H9 (cell line): ENCODE measurements at regions not wholly inside any gene's neighbourhood (a gene's known extent, or its start where the extent isn't known, plus 50 kb on each side); places are given as distances from the start of the nearest gene placed in this dataset.

Experiments
- DNase-seq: peaks from one replicate; pipeline ENCODE4 v3.0.0-alpha.2; 2017
- H2AFZ ChIP-seq: one replicate; pipeline ENCODE4 v1.6.1; 2013; ENCODE audit warnings: mild to moderate bottlenecking, low read length, control low read depth, moderate library complexity
- H2AK5ac ChIP-seq: 2 replicates; pipeline ENCODE4 v1.6.1; 2013; ENCODE audit warnings: low read length, control low read depth, mixed read lengths; ENCODE audit not compliant: insufficient read length
- H2BK120ac ChIP-seq: one replicate; pipeline ENCODE4 v1.6.1; 2013; ENCODE audit warnings: low read depth, mild to moderate bottlenecking, low read length, control low read depth, inconsistent platforms; ENCODE audit not compliant: poor library complexity, severe bottlenecking
- H2BK12ac ChIP-seq: 2 replicates; pipeline ENCODE4 v1.6.1; 2013; ENCODE audit warnings: low read length, control low read depth, mixed read lengths, low read depth; ENCODE audit not compliant: insufficient read length
- H2BK15ac ChIP-seq: 2 replicates; pipeline ENCODE4 v1.6.1; 2013; ENCODE audit warnings: low read depth, low read length, control low read depth
- H2BK20ac ChIP-seq: one replicate; pipeline ENCODE4 v1.6.1; 2013; ENCODE audit warnings: low read depth, mild to moderate bottlenecking, low read length, control low read depth, inconsistent platforms; ENCODE audit not compliant: poor library complexity, severe bottlenecking
- H2BK5ac ChIP-seq: 2 replicates; pipeline ENCODE4 v1.6.1; 2013; ENCODE audit warnings: low read length, control low read depth, mixed read lengths; ENCODE audit not compliant: insufficient read length
- H3K14ac ChIP-seq: 2 replicates; pipeline ENCODE4 v1.6.1; 2013; ENCODE audit warnings: low read length, control low read depth; ENCODE audit not compliant: insufficient read depth
- H3K18ac ChIP-seq: 2 replicates; pipeline ENCODE4 v1.6.1; 2013; ENCODE audit warnings: low read depth, mild to moderate bottlenecking, mixed read lengths, low read length, control low read depth; ENCODE audit not compliant: insufficient read length
- H3K23ac ChIP-seq: 2 replicates; pipeline ENCODE4 v1.6.1; 2013; ENCODE audit warnings: low read length, control low read depth, mixed read lengths, low read depth; ENCODE audit not compliant: insufficient read length
- H3K23me2 ChIP-seq: 2 replicates; pipeline ENCODE4 v1.6.1; 2013; ENCODE audit warnings: low read depth, mild to moderate bottlenecking, mixed read lengths, low read length, control low read depth; ENCODE audit not compliant: insufficient read length, poor library complexity, severe bottlenecking
- H3K27ac ChIP-seq: 2 replicates; pipeline ENCODE4 v1.5.1; 2013; ENCODE audit warnings: low read length, control low read depth, mixed read lengths, low read depth; ENCODE audit not compliant: insufficient read length
- H3K27me3 ChIP-seq: 2 replicates; pipeline ENCODE4 v1.6.1; 2013; ENCODE audit warnings: low read length, control low read depth, inconsistent platforms; ENCODE audit not compliant: insufficient read depth
- H3K4ac ChIP-seq: 2 replicates; pipeline ENCODE4 v1.6.1; 2013; ENCODE audit warnings: low read depth, mild to moderate bottlenecking, control low read depth, inconsistent platforms, low read length, moderate library complexity
- H3K4me1 ChIP-seq: 2 replicates; pipeline ENCODE4 v1.6.1; 2013; ENCODE audit warnings: low read length, control low read depth, inconsistent platforms; ENCODE audit not compliant: insufficient read depth
- H3K4me2 ChIP-seq: 2 replicates; pipeline ENCODE4 v1.6.1; 2013; ENCODE audit warnings: low read length, control low read depth, mixed read lengths; ENCODE audit not compliant: insufficient read length, insufficient read depth
- H3K56ac ChIP-seq: 2 replicates; pipeline ENCODE4 v1.6.1; 2013; ENCODE audit warnings: low read depth, mild to moderate bottlenecking, mixed read lengths, low read length, control low read depth; ENCODE audit not compliant: insufficient read length
- H3K79me1 ChIP-seq: 2 replicates; pipeline ENCODE4 v1.6.1; 2013; ENCODE audit warnings: low read depth, mild to moderate bottlenecking, moderate library complexity, low read length, control low read depth, inconsistent platforms; ENCODE audit not compliant: insufficient read depth, poor library complexity, severe bottlenecking
- H3K79me2 ChIP-seq: 2 replicates; pipeline ENCODE4 v1.6.1; 2013; ENCODE audit warnings: low read length, control low read depth, inconsistent platforms; ENCODE audit not compliant: insufficient read depth
- H3K9ac ChIP-seq: 2 replicates; pipeline ENCODE4 v1.6.1; 2013; ENCODE audit warnings: low read length, control low read depth, mixed read lengths; ENCODE audit not compliant: insufficient read length; ENCODE audit errors: extremely low read depth
- H3K9me3 ChIP-seq: one replicate; pipeline ENCODE4 v1.6.1; 2013; ENCODE audit warnings: low read depth, low read length, inconsistent platforms; ENCODE audit not compliant: control insufficient read depth
- H3T11ph ChIP-seq: one replicate; pipeline ENCODE4 v1.6.1; 2013; ENCODE audit warnings: mild to moderate bottlenecking, low read length, control low read depth, inconsistent platforms
- H4K20me1 ChIP-seq: one replicate; pipeline ENCODE4 v1.6.1; 2013; ENCODE audit not compliant: control insufficient read depth, insufficient read length, insufficient read depth
- H4K5ac ChIP-seq: 2 replicates; pipeline ENCODE4 v1.6.1; 2013; ENCODE audit warnings: low read depth, mild to moderate bottlenecking, mixed read lengths, low read length, control low read depth; ENCODE audit not compliant: insufficient read length
- H4K8ac ChIP-seq: replicated peaks from 2 replicates; pipeline ENCODE4 v1.6.1; 2013; ENCODE audit warnings: low read length, control low read depth, mixed read lengths, low read depth; ENCODE audit not compliant: insufficient read length
- H4K91ac ChIP-seq: 2 replicates; pipeline ENCODE4 v1.6.1; 2013; ENCODE audit warnings: low read depth, mild to moderate bottlenecking, moderate library complexity, mixed read lengths, low read length, control low read depth; ENCODE audit not compliant: insufficient read length
- H3K27ac Mint-ChIP-seq, 3 experiments: 2 replicates in 2 of 3; 3 replicates in 1 of 3; pipeline ENCODE4 v1.8.0; 2020 to 2021; ENCODE audit warnings: mixed read lengths in 3 of 3, mild to moderate bottlenecking in 1 of 3, moderate library complexity in 1 of 3
- H3K27me3 Mint-ChIP-seq: 2 replicates; pipeline ENCODE4 v1.8.0; 2021; ENCODE audit warnings: low read depth, mild to moderate bottlenecking, moderate library complexity, mixed read lengths
- H3K36me3 Mint-ChIP-seq, 3 experiments: 2 replicates in 2 of 3; 3 replicates in 1 of 3; pipeline ENCODE4 v1.8.0; 2020 to 2021; ENCODE audit warnings: low read depth in 3 of 3, mixed read lengths in 3 of 3; ENCODE audit not compliant: insufficient read depth in 1 of 3
- H3K4me1 Mint-ChIP-seq, 2 experiments: 2 replicates each; pipeline ENCODE4 v1.8.0; 2020; ENCODE audit warnings: mixed read lengths in 2 of 2
- H3K4me3 Mint-ChIP-seq, 2 experiments: 2 replicates in 1 of 2; 3 replicates in 1 of 2; pipeline ENCODE4 v1.8.0; 2020 to 2021; ENCODE audit warnings: mild to moderate bottlenecking in 2 of 2, mixed read lengths in 2 of 2, moderate library complexity in 1 of 2
- H3K9me3 Mint-ChIP-seq, 2 experiments: 2 replicates in 1 of 2; 3 replicates in 1 of 2; pipeline ENCODE4 v1.8.0; 2020; ENCODE audit warnings: mild to moderate bottlenecking in 2 of 2, mixed read lengths in 2 of 2, moderate library complexity in 1 of 2
- WGBS: extraction: QIAGEN DNeasy Blood & Tissue Kit; methylation state at CpG from one replicate; pipeline ENCODE4 v1.1.7; 2013; ENCODE audit warnings: missing lambda C conversion rate, low lambda C conversion rate, mixed read lengths; ENCODE audit not compliant: insufficient read length; ENCODE audit errors: extremely low coverage; 5-methylcytosine and 5-hydroxymethylcytosine counted together
- TF ChIP-seq, protein P1 (sequence below): fragments of 200-600 bp; sonication (generic); conservative IDR thresholded peaks from 3 replicates; pipeline ENCODE4 v1.8.0; 2021; ENCODE audit warnings: antibody characterized with exemption, mild to moderate bottlenecking

DNA sequence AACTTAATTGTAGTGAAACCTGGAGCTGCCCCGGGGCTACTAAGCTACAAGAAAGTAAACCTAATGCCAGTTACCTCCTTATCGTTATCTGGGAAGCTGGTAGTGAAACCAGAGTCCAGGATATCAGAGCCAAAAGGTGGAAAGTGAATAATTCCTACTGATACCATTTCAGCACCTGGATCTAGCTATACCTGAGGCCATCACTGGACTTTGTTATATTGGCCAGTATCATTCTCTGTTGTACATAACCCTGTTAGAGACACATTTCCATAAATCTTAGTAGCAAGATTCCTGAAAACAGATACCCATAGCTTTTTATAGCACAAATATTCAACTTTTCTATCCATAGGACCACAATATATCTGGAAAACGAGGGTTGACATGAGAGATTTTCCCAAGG is 538.0 kb downstream of the GRIN2A start:
- Mint-ChIP-seq H3K36me3 (peaks cover 0 to 3% (median 0%) of the 10 kb centered on the region in 3 experiments; a peak in 1 of 7 replicates), H3K27me3 (no peaks in the 10 kb centered on the region; the same call in 1 of the 2 replicates), H3K4me1 (peaks cover 9 to 14% of the 10 kb centered on the region in 2 experiments), H3K27ac (no peak overlapping the region), H3K4me3 (no peak overlapping the region), H3K9me3 (no peaks in the 10 kb centered on the region; a peak in 1 of 5 replicates)
- H2BK12ac ChIP-seq: no peak overlapping the region
- no peaks in the 10 kb centered on the region for H3K9me3 ChIP-seq
- H2BK120ac ChIP-seq: no peak overlapping the region
- H2BK20ac ChIP-seq: no peak overlapping the region
- WGBS: no CpG with 5 or more reads among the region's 3 CpGs
- H3K4me1 ChIP-seq: no peaks in the 10 kb centered on the region; the same call in 1 of the 2 replicates
- no peaks in the 10 kb centered on the region for H4K20me1 ChIP-seq
- no peak overlapping the region for H3K23ac ChIP-seq
- no peak overlapping the region for H3K14ac ChIP-seq
- no peaks in the 10 kb centered on the region for H3K27me3 ChIP-seq
- no peak overlapping the region for H3K4me2 ChIP-seq
- H3K18ac ChIP-seq: no peak overlapping the region
- no peak overlapping the region for H2BK5ac ChIP-seq
- no peak overlapping the region for H3K27ac ChIP-seq
- H3T11ph ChIP-seq: no peak overlapping the region
- no peak overlapping the region for H4K8ac ChIP-seq
- no peak overlapping the region for H4K91ac ChIP-seq
- H3K23me2 ChIP-seq: no peaks in the 10 kb centered on the region
- no peak overlapping the region for H2BK15ac ChIP-seq
- no peak overlapping the region for H2AK5ac ChIP-seq
- no peak overlapping the region for H3K56ac ChIP-seq
- no peaks in the 10 kb centered on the region for H3K79me1 ChIP-seq
- DNase-seq: no peak
- H3K79me2 ChIP-seq: no peaks in the 10 kb centered on the region
- TF ChIP-seq, protein P1, sequence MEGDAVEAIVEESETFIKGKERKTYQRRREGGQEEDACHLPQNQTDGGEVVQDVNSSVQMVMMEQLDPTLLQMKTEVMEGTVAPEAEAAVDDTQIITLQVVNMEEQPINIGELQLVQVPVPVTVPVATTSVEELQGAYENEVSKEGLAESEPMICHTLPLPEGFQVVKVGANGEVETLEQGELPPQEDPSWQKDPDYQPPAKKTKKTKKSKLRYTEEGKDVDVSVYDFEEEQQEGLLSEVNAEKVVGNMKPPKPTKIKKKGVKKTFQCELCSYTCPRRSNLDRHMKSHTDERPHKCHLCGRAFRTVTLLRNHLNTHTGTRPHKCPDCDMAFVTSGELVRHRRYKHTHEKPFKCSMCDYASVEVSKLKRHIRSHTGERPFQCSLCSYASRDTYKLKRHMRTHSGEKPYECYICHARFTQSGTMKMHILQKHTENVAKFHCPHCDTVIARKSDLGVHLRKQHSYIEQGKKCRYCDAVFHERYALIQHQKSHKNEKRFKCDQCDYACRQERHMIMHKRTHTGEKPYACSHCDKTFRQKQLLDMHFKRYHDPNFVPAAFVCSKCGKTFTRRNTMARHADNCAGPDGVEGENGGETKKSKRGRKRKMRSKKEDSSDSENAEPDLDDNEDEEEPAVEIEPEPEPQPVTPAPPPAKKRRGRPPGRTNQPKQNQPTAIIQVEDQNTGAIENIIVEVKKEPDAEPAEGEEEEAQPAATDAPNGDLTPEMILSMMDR: no peak
- H2AFZ ChIP-seq: no peak overlapping the region
- H3K4ac ChIP-seq: no peak overlapping the region
- no peak overlapping the region for H4K5ac ChIP-seq
- no peak overlapping the region for H3K9ac ChIP-seq
